ENCODE measurements at regions not wholly inside any gene's neighbourhood (a gene's known extent, or its start where the extent isn't known, plus 50 kb on each side); places are given as distances from the start of the nearest gene placed in this dataset.

DNA sequence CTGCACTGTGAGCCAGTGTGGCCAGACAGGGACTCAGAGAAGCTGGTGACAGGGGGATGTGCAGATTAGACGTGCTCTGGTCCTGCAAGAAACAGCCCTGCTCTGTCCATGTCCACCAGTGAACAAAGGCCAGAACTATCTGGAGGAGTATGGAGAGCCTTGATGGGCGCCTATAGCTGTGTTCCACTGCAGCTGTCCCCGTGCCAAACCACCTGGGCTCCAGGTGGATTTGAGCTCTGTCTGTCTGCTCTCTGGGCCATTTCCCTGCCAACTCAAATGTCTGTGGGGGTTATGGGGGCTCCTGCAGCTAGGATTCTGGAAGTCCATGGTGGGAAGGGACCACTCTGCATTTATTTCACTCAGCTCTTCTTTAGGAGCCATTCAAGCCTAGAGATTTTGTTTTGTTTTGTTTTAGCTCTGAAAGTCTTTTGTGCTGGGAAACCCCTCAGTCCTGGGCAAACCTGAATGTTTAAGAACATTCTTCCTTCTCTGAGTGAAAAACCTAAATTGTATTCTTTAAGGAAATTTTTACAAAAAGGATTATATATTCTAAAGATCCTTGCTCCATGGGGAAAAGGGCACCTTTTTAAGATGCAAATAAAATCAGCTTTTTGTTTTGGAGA is 1039.5 kb upstream of the SORCS1 start:
- TF ChIP-seq, protein P1, sequence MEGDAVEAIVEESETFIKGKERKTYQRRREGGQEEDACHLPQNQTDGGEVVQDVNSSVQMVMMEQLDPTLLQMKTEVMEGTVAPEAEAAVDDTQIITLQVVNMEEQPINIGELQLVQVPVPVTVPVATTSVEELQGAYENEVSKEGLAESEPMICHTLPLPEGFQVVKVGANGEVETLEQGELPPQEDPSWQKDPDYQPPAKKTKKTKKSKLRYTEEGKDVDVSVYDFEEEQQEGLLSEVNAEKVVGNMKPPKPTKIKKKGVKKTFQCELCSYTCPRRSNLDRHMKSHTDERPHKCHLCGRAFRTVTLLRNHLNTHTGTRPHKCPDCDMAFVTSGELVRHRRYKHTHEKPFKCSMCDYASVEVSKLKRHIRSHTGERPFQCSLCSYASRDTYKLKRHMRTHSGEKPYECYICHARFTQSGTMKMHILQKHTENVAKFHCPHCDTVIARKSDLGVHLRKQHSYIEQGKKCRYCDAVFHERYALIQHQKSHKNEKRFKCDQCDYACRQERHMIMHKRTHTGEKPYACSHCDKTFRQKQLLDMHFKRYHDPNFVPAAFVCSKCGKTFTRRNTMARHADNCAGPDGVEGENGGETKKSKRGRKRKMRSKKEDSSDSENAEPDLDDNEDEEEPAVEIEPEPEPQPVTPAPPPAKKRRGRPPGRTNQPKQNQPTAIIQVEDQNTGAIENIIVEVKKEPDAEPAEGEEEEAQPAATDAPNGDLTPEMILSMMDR (conservative IDR thresholded peaks at IDR 0.05) = no peak
- TF ChIP-seq EZH2 (IDR thresholded peaks at IDR 0.05; ENCODE audit: low read depth) = no peak

All from PC-9 (cell line).